HUES6 (cell line): ENCODE measurements at regions not wholly inside any gene's neighbourhood (a gene's known extent, or its start where the extent isn't known, plus 50 kb on each side); places are given as distances from the start of the nearest gene placed in this dataset.

ENCODE experiments used
- H3K27ac ChIP-seq: 2 replicates; pipeline ENCODE4 v1.7.0; 2013; ENCODE audit warnings: low read depth, mild to moderate bottlenecking, low read length, inconsistent platforms
- H3K27me3 ChIP-seq: 2 replicates; pipeline ENCODE4 v1.6.1; 2013; ENCODE audit warnings: low read length; ENCODE audit not compliant: control insufficient read depth, insufficient read depth
- H3K36me3 ChIP-seq: 2 replicates; pipeline ENCODE4 v1.6.1; 2013; ENCODE audit warnings: low read length; ENCODE audit not compliant: control insufficient read depth, insufficient read depth
- H3K4me1 ChIP-seq: 2 replicates; pipeline ENCODE4 v1.6.1; 2013; ENCODE audit warnings: low read length; ENCODE audit not compliant: control insufficient read depth, insufficient read depth
- H3K4me3 ChIP-seq: 2 replicates; pipeline ENCODE4 v1.5.1; 2013; ENCODE audit warnings: low read depth, low read length
- H3K9ac ChIP-seq: one replicate; pipeline ENCODE4 v1.6.1; 2013; ENCODE audit warnings: mild to moderate bottlenecking, low read length
- H3K9me3 ChIP-seq: 2 replicates; pipeline ENCODE4 v1.6.1; 2013; ENCODE audit warnings: low read depth, low read length; ENCODE audit not compliant: control insufficient read depth, insufficient read depth

- Histone ChIP-seq H3K27ac (no peak overlapping the region), H3K4me3 (no peak overlapping the region)
These were observed 229.7 kb upstream of the AGAP1 start for GRCh38 chr2:235264121-235264493.

GRCh38 chr2:235264512-235264911 is 229.3 kb upstream of the AGAP1 start:
- Histone ChIP-seq H3K4me3 (no peak overlapping the region), H3K9me3 (peaks cover 7% of the 10 kb centered on the region; the same call in 1 of the 2 replicates), H3K4me1 (peaks cover 5% of the 10 kb centered on the region; the same call in 1 of the 2 replicates), H3K27me3 (no peaks in the 10 kb centered on the region; the same call in 1 of the 2 replicates), H3K9ac (no peak overlapping the region), H3K27ac (no peak overlapping the region), H3K36me3 (no peaks in the 10 kb centered on the region)

More at GRCh38 chr2:235264121-235264493, 229.7 kb upstream of the AGAP1 start:
- Histone ChIP-seq H3K27me3 (no peaks in the 10 kb centered on the region; the same call in 1 of the 2 replicates), H3K9ac (no peak overlapping the region), H3K4me1 (peaks cover 5% of the 10 kb centered on the region; the same call in 1 of the 2 replicates), H3K9me3 (peaks cover 7% of the 10 kb centered on the region; the same call in 1 of the 2 replicates), H3K36me3 (no peaks in the 10 kb centered on the region)

GRCh38 chr2:235265348-235265965 is 228.4 kb upstream of the AGAP1 start:
- H3K9me3 ChIP-seq: peaks cover 7% of the 10 kb centered on the region; the same call in 1 of the 2 replicates
- H3K27me3 ChIP-seq: no peaks in the 10 kb centered on the region; the same call in 1 of the 2 replicates
- no peak overlapping the region for H3K4me3 ChIP-seq
- no peak overlapping the region for H3K27ac ChIP-seq
- H3K4me1 ChIP-seq: peaks cover 5% of the 10 kb centered on the region; the same call in 1 of the 2 replicates
- no peaks in the 10 kb centered on the region for H3K36me3 ChIP-seq
- no peak overlapping the region for H3K9ac ChIP-seq

GRCh38 chr2:235267251-235267650 is 226.6 kb upstream of the AGAP1 start:
- no peak overlapping the region for H3K4me3 ChIP-seq
- no peak overlapping the region for H3K27ac ChIP-seq
- no peaks in the 10 kb centered on the region; the same call in 1 of the 2 replicates for H3K27me3 ChIP-seq
- peaks cover 5% of the 10 kb centered on the region; the same call in 1 of the 2 replicates for H3K4me1 ChIP-seq
- no peak overlapping the region for H3K9ac ChIP-seq
- peaks cover 2% of the 10 kb centered on the region; the same call in 1 of the 2 replicates for H3K9me3 ChIP-seq
- H3K36me3 ChIP-seq: no peaks in the 10 kb centered on the region

GRCh38 chr2:235268535-235268934 is 225.3 kb upstream of the AGAP1 start:
- Histone ChIP-seq H3K4me3 (no peak overlapping the region), H3K27ac (no peak overlapping the region), H3K4me1 (no peaks in the 10 kb centered on the region; the same call in 1 of the 2 replicates), H3K27me3 (no peaks in the 10 kb centered on the region), H3K36me3 (no peaks in the 10 kb centered on the region), H3K9me3 (no peaks in the 10 kb centered on the region), H3K9ac (no peak overlapping the region)

- Histone ChIP-seq H3K4me1 (no peaks in the 10 kb centered on the region; the same call in 1 of the 2 replicates), H3K9me3 (no peaks in the 10 kb centered on the region), H3K9ac (no peak overlapping the region)
These were observed 223.6 kb upstream of the AGAP1 start for GRCh38 chr2:235270291-235270690.

GRCh38 chr2:235270956-235271355 is 222.9 kb upstream of the AGAP1 start:
- no peaks in the 10 kb centered on the region for H3K27me3 ChIP-seq
- H3K4me3 ChIP-seq: no peak overlapping the region
- H3K4me1 ChIP-seq: no peaks in the 10 kb centered on the region; the same call in 1 of the 2 replicates
- no peak overlapping the region for H3K27ac ChIP-seq
- no peaks in the 10 kb centered on the region for H3K36me3 ChIP-seq
- H3K9me3 ChIP-seq: no peaks in the 10 kb centered on the region
- no peak overlapping the region for H3K9ac ChIP-seq

More at GRCh38 chr2:235270291-235270690, 223.6 kb upstream of the AGAP1 start:
- Histone ChIP-seq H3K27me3 (no peaks in the 10 kb centered on the region), H3K4me3 (no peak overlapping the region), H3K36me3 (no peaks in the 10 kb centered on the region), H3K27ac (no peak overlapping the region)

GRCh38 chr2:235271936-235272335 is 221.9 kb upstream of the AGAP1 start:
- no peaks in the 10 kb centered on the region; the same call in 1 of the 2 replicates for H3K4me1 ChIP-seq
- no peaks in the 10 kb centered on the region for H3K9me3 ChIP-seq
- no peaks in the 10 kb centered on the region for H3K36me3 ChIP-seq
- no peak overlapping the region for H3K4me3 ChIP-seq
- H3K27ac ChIP-seq: no peak overlapping the region
- H3K27me3 ChIP-seq: no peaks in the 10 kb centered on the region
- H3K9ac ChIP-seq: no peak overlapping the region

GRCh38 chr2:235274023-235274422 is 219.8 kb upstream of the AGAP1 start:
- Histone ChIP-seq H3K9ac (no peak overlapping the region), H3K4me3 (no peak overlapping the region)

GRCh38 chr2:235277485-235277884 is 216.4 kb upstream of the AGAP1 start:
- Histone ChIP-seq H3K27me3 (no peaks in the 10 kb centered on the region; the same call in 1 of the 2 replicates), H3K9me3 (no peaks in the 10 kb centered on the region), H3K27ac (no peak overlapping the region), H3K9ac (no peak overlapping the region), H3K4me3 (no peak overlapping the region), H3K4me1 (no peaks in the 10 kb centered on the region), H3K36me3 (no peaks in the 10 kb centered on the region)

More at GRCh38 chr2:235274023-235274422, 219.8 kb upstream of the AGAP1 start:
- Histone ChIP-seq H3K36me3 (no peaks in the 10 kb centered on the region), H3K4me1 (no peaks in the 10 kb centered on the region), H3K27ac (no peak overlapping the region), H3K9me3 (no peaks in the 10 kb centered on the region), H3K27me3 (no peaks in the 10 kb centered on the region; the same call in 1 of the 2 replicates)

- no peaks in the 10 kb centered on the region for H3K36me3 ChIP-seq
- no peak overlapping the region for H3K4me3 ChIP-seq
- no peaks in the 10 kb centered on the region for H3K9me3 ChIP-seq
- no peak overlapping the region for H3K9ac ChIP-seq
- H3K27ac ChIP-seq: no peak overlapping the region
- no peaks in the 10 kb centered on the region; the same call in 1 of the 2 replicates for H3K27me3 ChIP-seq
- H3K4me1 ChIP-seq: no peaks in the 10 kb centered on the region
These were observed 215.0 kb upstream of the AGAP1 start for GRCh38 chr2:235278771-235279355.
